GM12865 (cell line): ENCODE measurements at regions not wholly inside any gene's neighbourhood (a gene's known extent, or its start where the extent isn't known, plus 50 kb on each side); places are given as distances from the start of the nearest gene placed in this dataset.
"Not testable (repeated sequence)": the region's sequence is repeated elsewhere in the genome, so short reads cannot be mapped to it uniquely, and the experiment has no call there.

Experiments
- DNase-seq: peaks from one replicate; pipeline ENCODE4 v3.0.0; 2010; ENCODE audit warnings: low read depth
- H3K4me3 ChIP-seq: 2 replicates; pipeline ENCODE4 v1.5.1; 2011; ENCODE audit warnings: mild to moderate bottlenecking, low read depth, low read length, control low read depth
- TF ChIP-seq, protein P1 (sequence below): IDR thresholded peaks from 2 replicates; pipeline ENCODE4 v1.5.1; 2011; ENCODE audit warnings: low read length, control low read depth, low read depth, inconsistent platforms; ENCODE audit not compliant: insufficient read depth; ENCODE audit errors: missing control alignments

DNA sequence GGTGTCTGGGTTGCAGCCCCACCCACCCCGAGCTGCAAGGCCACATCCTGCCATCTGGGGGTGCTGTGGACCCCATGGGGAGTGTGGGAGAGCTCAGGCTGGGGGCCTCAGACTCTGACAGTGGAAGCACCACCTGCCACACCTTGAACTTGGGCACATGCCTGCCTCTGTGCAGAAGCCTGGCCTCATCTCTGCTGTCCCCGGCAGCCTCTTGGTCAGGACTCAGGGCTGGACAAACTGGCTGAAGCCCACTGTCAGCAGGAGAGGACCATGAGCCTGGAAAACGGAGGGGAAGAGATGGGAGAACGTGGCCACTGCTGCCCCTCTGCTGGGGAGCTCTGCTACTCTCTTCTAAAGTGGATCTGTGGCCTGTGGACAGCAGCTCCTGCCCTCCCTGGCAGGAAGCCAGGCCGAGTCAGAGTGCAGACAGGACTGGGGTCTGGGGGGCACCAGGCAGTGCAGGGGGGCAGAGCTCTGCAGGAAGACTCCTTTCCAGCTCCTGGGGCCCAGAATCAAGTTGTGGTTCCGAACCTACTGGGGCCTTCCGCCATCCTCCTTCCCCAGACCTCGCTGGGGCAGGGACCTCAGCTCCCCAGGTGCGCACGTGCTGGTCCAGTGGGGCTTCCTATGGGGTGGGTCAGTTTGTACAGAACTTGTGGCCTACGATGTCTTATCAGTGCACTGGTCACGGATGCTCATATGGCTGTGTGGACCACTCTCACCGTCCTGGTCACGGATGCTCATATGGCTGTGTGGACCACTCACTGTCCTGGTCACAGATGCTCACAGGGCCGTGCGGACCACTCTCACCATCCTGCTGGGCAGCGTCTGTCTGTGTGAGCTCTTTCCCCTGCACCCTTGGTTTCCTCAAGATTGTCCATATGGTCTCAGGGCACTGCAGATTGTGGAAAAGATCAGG is 207.7 kb downstream of the LAT start:
- TF ChIP-seq, protein P1, sequence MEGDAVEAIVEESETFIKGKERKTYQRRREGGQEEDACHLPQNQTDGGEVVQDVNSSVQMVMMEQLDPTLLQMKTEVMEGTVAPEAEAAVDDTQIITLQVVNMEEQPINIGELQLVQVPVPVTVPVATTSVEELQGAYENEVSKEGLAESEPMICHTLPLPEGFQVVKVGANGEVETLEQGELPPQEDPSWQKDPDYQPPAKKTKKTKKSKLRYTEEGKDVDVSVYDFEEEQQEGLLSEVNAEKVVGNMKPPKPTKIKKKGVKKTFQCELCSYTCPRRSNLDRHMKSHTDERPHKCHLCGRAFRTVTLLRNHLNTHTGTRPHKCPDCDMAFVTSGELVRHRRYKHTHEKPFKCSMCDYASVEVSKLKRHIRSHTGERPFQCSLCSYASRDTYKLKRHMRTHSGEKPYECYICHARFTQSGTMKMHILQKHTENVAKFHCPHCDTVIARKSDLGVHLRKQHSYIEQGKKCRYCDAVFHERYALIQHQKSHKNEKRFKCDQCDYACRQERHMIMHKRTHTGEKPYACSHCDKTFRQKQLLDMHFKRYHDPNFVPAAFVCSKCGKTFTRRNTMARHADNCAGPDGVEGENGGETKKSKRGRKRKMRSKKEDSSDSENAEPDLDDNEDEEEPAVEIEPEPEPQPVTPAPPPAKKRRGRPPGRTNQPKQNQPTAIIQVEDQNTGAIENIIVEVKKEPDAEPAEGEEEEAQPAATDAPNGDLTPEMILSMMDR: peak; percentile 9
- no peak overlapping the region for H3K4me3 ChIP-seq
- DNase-seq: no peak

GRCh38 chr16:29191636-29192180 is 206.9 kb downstream of the LAT start:
- H3K4me3 ChIP-seq, DNase-seq: not testable (repeated sequence)

GRCh38 chr16:29190553-29191431 is 205.9 kb downstream of the LAT start:
- not testable (repeated sequence) for H3K4me3 ChIP-seq, DNase-seq

- not testable (repeated sequence) for H3K4me3 ChIP-seq, DNase-seq
These were observed 204.0 kb downstream of the LAT start for GRCh38 chr16:29188806-29189205.

DNA sequence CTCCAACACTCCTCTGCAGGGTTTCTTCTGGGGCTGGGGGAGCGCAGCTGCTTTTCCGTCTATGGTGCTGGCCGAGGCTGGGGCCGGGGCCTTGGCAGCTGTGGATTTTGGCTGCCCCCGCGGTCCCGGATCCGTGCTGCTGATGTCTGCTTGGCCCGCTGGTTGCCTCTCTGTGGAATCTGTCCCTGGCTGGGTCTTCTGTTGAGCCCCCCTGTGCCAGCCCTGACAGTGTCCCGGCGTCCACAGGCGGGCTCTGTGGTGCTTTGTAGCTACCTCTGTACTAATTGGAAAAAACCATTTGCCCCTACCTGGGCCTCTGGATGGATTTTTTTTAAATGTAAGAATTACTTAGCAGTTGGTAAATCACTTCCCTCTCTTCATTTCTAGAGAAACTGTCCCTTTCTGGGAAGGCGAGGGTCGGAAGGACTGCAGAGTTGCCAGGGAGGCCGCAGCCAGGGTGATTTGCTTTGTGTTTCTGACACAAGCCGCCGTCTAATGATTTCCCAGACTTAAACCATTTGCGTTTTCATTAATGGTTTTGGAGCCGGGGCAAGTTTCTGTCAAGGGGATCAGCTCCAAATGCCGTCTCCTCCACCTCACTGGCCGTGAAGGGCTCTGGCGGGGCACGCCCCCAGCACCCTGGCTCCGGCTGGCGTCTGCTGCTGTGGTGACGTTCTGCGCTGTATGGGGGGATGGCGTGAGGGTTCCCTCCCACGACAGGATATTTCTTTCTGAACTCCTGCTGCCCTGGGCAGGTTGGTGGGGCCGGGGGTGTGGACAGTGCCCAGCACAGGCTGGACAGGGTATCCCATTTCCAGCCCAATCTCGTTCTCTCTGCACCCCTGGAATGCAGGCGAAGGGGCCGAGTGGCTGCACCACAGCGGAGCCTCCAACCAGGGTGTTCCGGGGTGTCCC is 201.7 kb downstream of the LAT start:
- H3K4me3 ChIP-seq, DNase-seq: not testable (repeated sequence)

GRCh38 chr16:29185872-29186271 is 201.0 kb downstream of the LAT start:
- DNase-seq, H3K4me3 ChIP-seq: not testable (repeated sequence)

GRCh38 chr16:29184738-29185438 is 200.0 kb downstream of the LAT start:
- not testable (repeated sequence) for DNase-seq, H3K4me3 ChIP-seq

- not testable (repeated sequence) for H3K4me3 ChIP-seq, DNase-seq
These were observed 198.4 kb downstream of the LAT start for GRCh38 chr16:29182940-29183868.

DNA sequence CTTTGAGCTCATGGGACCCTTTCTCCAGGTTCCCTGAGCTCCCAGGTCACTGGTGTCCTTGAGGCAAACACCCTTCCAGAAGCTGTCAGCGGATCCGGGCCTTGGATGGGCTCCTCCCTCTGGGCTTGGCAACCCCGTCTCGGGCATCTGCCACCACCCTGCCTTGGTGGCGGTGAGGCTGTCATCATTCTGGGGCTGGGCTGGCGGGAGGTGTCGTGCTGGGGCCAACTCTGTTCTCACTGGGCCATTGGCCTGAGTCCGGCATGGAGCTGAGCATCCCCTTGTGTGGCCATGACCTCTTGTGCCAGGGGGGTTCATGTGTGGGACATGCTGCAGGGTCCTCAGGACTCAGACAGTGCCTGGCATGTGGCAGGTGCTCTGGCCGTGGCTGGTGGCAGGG is 197.6 kb downstream of the LAT start:
- DNase-seq: no peak
- TF ChIP-seq, protein P1: no peak
- no peak overlapping the region for H3K4me3 ChIP-seq
